ENCODE measurements at regions not wholly inside any gene's neighbourhood (a gene's known extent, or its start where the extent isn't known, plus 50 kb on each side); places are given as distances from the start of the nearest gene placed in this dataset.

GRCh38 chr16:52234626-52235025 is 312.3 kb downstream of the TOX3 start:
- no peak for DNase-seq
- no peak overlapping the region for H3K4me3 Mint-ChIP-seq
- no peaks in the 10 kb centered on the region for H3K9me3 Mint-ChIP-seq
- no peaks in the 10 kb centered on the region for H3K4me1 Mint-ChIP-seq (ENCODE audit: low read depth)
- no peak for ATAC-seq
- no peaks in the 10 kb centered on the region for H3K36me3 Mint-ChIP-seq (ENCODE audit: insufficient read depth)
- no peaks in the 10 kb centered on the region for H3K27me3 Mint-ChIP-seq (ENCODE audit: low read depth)

DNA sequence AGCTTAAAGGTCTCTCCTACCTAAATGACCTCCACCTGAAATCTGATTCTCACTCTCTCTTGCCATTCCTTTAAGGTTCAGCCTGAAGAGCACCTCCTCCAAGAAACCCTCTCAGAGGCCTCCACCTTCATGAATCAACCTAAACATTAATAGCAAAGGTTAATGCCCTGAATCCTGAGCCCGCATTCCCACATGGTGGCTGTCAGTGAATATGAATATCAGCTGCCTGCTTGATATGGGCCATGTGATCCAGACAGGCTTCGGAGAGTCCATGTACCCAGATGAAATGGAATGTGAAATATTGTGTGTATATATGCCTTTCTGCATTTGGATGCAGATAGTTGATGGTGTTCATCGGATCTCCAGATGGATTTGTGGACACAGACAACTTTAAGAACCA is 317.5 kb downstream of the TOX3 start:
- ATAC-seq: no peak
- no peak for DNase-seq
- Mint-ChIP-seq H3K4me3 (no peak overlapping the region), H3K36me3 (ENCODE audit: insufficient read depth) (no peaks in the 10 kb centered on the region), H3K9me3 (peaks cover 4% of the 10 kb centered on the region), H3K4me1 (ENCODE audit: low read depth) (no peaks in the 10 kb centered on the region), H3K27me3 (ENCODE audit: low read depth) (no peaks in the 10 kb centered on the region)

DNA sequence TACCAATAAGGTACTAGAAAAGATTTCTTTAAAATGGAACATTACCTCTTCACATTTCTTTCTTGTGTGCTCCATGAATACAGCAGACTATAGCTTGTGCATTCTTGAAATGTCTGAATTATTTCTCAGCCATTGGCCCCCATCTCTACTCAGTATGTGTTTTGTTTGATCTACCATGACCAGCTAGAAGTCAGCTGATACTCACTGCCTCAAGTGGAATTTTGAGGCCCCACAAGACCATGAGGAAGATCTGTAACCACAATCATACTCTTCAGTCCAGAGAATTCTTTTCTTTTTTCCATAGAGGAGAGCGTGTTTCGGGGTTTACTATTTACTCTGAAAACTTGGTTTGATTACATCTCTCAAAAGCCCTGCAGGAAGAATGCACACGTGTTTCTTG is 319.1 kb downstream of the TOX3 start:
- H3K27me3 Mint-ChIP-seq (ENCODE audit: low read depth): no peaks in the 10 kb centered on the region
- H3K36me3 Mint-ChIP-seq (ENCODE audit: insufficient read depth): no peaks in the 10 kb centered on the region

DNA sequence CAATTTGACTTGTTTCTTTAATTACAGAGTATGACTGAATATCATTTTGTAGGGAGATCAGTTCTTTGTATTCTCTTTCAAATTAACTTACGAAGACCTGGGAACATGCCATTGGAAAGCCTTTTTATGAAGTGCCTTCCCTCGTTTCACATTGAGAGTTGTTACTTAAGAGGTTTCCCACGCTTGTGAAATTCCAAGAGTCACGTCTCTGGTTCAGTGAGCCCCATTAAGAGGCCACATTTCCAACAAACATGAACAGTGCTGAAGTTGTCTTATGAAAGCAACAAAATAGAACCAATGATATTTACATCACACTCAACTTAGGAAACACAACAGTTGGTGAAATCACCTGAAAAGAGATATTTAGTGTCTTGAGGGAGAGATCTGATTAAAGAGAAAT is 334.1 kb downstream of the TOX3 start:
- no peaks in the 10 kb centered on the region for H3K4me1 Mint-ChIP-seq (ENCODE audit: low read depth)
- DNase-seq (no peak), ATAC-seq (no peak)
- peaks cover 10% of the 10 kb centered on the region for H3K9me3 Mint-ChIP-seq
- no peaks in the 10 kb centered on the region for H3K36me3 Mint-ChIP-seq (ENCODE audit: insufficient read depth)
- H3K27me3 Mint-ChIP-seq (ENCODE audit: low read depth): no peaks in the 10 kb centered on the region
- H3K4me3 Mint-ChIP-seq: no peak overlapping the region

More for the DNA sequence above, 319.1 kb downstream of the TOX3 start:
- H3K9me3 Mint-ChIP-seq: peaks cover 4% of the 10 kb centered on the region
- H3K4me1 Mint-ChIP-seq (ENCODE audit: low read depth): no peaks in the 10 kb centered on the region
- H3K4me3 Mint-ChIP-seq: no peak overlapping the region
- no peak for ATAC-seq
- no peak for DNase-seq

DNA sequence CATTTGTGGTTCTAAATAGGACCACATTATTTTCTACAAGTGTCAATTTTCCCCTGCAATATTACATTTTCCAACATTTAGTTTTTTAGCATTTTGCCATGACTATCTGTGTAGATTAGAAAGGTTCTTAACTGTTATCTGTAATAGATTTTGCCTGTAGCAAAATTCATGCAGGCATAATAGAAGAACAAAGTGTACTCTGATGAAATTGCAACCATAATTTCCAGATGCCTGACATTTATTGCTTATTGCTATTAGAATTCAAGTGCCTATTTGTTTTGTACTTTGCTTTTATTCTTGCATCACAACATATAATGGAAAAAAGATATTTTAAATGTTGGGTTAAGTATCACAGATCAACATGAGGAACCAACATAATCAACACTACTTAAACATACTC is 337.7 kb downstream of the TOX3 start:
- no peaks in the 10 kb centered on the region for H3K9me3 Mint-ChIP-seq
- DNase-seq: no peak
- H3K36me3 Mint-ChIP-seq (ENCODE audit: insufficient read depth): no peaks in the 10 kb centered on the region
- no peaks in the 10 kb centered on the region for H3K4me1 Mint-ChIP-seq (ENCODE audit: low read depth)
- no peak overlapping the region for H3K4me3 Mint-ChIP-seq
- ATAC-seq: no peak
- H3K27me3 Mint-ChIP-seq (ENCODE audit: low read depth): no peaks in the 10 kb centered on the region

DNA sequence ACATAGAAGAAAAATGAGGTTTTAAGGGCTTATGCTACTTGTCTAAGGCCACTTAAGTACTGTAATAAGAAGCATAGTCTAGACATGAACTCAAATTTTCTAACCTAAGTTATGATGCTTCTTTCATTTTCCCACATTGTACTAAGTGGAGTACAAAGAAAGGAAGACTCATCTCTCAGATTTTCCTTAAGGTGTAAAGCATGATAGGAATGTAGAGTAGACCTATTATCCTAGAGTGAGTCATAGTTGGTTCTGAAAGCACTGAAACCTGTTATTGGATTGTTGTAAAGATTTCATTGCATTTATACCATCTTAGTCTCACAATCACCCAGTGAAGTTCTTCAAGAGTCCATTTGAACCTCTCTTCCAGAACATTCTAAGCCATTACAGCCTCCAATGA is 343.8 kb downstream of the TOX3 start:
- DNase-seq (no peak), ATAC-seq (no peak)
- Mint-ChIP-seq H3K4me1 (ENCODE audit: low read depth) (no peaks in the 10 kb centered on the region), H3K36me3 (ENCODE audit: insufficient read depth) (no peaks in the 10 kb centered on the region), H3K4me3 (no peak overlapping the region), H3K9me3 (no peaks in the 10 kb centered on the region), H3K27me3 (ENCODE audit: low read depth) (no peaks in the 10 kb centered on the region)

DNA sequence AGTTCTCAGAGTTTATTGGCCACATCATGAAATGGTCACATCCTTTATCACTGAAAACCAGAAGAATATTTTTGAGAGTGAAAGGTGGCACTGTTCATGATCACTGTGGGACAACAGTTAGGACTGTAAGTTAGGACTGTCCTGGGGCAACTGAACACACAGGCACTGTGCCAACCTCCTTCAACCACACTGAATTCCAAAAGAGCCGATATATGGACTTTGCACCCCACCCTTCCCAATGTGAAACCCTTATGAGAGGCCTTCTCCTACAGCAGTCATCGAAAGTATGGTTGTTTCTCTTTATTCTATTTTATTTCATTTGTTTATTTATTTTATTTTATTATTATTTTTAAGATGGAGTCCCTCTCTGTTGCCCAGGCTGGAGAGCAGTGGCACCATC is 353.5 kb downstream of the TOX3 start:
- H3K36me3 Mint-ChIP-seq (ENCODE audit: insufficient read depth): no peaks in the 10 kb centered on the region
- H3K27me3 Mint-ChIP-seq (ENCODE audit: low read depth): no peaks in the 10 kb centered on the region
- no peaks in the 10 kb centered on the region for H3K4me1 Mint-ChIP-seq (ENCODE audit: low read depth)
- H3K4me3 Mint-ChIP-seq: no peak overlapping the region
- ATAC-seq: no peak
- no peak for DNase-seq
- H3K9me3 Mint-ChIP-seq: no peaks in the 10 kb centered on the region

DNA sequence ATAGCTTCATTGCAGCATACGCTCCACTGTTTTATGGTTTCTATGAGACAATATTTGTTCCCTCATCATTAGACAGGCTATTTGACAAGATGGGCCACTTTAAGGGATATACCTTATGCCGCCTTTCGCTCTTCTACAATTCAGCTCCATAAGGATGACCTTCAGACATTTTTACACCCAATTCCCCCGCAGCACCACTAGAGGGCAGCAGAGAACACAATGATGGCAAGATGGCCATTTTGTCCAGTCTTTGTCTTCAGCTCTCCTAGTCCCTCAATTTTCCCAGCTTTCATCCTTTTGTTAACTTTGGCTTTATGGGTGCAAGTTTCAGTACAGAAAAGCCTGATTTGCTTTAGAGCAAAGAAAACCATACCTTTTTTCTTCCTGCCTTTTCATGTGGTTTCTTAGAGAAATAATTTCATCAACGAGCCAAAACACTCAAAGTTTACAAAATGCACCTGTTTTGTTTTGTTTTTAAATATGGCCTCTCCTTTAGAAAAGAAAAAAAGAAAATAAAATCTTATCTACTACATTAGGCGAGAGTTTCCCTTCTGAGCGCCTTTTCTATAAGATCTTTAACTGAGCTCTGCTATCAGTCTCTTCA is 355.3 kb downstream of the TOX3 start:
- Mint-ChIP-seq H3K4me1 (ENCODE audit: low read depth) (no peaks in the 10 kb centered on the region), H3K36me3 (ENCODE audit: insufficient read depth) (no peaks in the 10 kb centered on the region), H3K27me3 (ENCODE audit: low read depth) (no peaks in the 10 kb centered on the region), H3K4me3 (no peak overlapping the region), H3K9me3 (no peaks in the 10 kb centered on the region)
- ATAC-seq: no peak
- DNase-seq: peak; percentile 18

DNA sequence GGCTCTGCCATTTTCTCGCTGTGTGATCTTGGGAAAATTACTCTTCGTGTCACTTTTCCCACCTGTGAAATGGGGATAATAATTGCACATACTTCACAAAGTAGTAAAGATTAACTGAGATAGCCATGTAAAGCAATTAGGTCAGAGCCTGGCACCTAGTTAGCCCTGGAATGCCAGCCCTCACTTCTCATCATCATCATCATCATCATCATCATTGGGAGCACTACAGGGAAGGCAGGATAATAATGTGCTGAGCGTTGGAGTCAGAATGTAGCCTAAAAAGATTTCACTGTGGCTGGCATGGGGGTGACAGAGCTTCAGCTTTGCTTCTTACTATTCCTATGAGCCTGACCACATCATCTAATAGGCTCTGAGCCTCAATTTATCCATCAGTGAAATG is 362.6 kb downstream of the TOX3 start:
- Mint-ChIP-seq H3K27me3 (ENCODE audit: low read depth) (no peaks in the 10 kb centered on the region), H3K9me3 (no peaks in the 10 kb centered on the region), H3K4me1 (ENCODE audit: low read depth) (no peaks in the 10 kb centered on the region), H3K4me3 (no peak overlapping the region), H3K36me3 (ENCODE audit: insufficient read depth) (no peaks in the 10 kb centered on the region)
- ATAC-seq: no peak
- DNase-seq: no peak

DNA sequence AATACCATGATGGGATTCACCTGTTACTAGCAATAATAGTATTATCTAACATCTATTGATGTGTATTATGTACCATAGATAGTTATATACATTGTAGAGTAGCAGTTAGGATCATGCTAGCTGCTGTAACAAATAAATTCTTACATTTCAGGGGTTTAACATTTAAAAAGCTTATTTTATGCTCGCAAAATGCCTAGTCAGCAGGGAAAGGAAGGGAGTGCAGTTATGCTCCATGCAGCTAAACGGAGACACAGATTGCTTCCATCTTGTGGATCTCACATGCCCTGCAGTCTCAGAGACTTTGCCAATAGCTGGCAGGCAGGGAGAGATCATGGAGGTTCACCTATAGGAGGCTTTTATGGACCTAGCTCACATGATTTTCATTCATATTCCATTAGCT is 364.1 kb downstream of the TOX3 start:
- ATAC-seq: no peak
- no peaks in the 10 kb centered on the region for H3K4me1 Mint-ChIP-seq (ENCODE audit: low read depth)
- H3K27me3 Mint-ChIP-seq (ENCODE audit: low read depth): no peaks in the 10 kb centered on the region

DNA sequence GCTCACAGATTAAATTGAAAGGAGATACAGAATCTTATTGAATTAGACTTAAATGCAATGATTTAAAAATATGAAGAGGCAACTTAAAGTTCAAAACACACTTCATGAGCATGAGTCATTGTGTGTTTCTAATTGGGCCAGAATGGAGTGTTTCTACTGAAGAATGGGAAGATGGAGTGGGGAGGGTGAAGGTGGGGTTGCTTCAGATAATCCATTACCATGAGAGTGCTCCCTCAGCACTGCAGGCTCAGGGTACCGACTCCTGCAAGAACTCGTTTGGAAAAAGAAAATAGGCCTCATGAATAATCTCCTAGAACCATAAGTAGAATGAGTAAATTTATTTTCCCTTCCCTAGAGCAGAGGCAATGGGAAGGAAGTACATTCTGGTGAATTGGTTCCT is 372.8 kb downstream of the TOX3 start:
- ATAC-seq (no peak), DNase-seq (no peak)
- Mint-ChIP-seq H3K27me3 (ENCODE audit: low read depth) (no peaks in the 10 kb centered on the region), H3K9me3 (no peaks in the 10 kb centered on the region), H3K4me1 (ENCODE audit: low read depth) (no peaks in the 10 kb centered on the region), H3K4me3 (no peak overlapping the region), H3K36me3 (ENCODE audit: insufficient read depth) (no peaks in the 10 kb centered on the region)

More for the DNA sequence above, 364.1 kb downstream of the TOX3 start:
- no peaks in the 10 kb centered on the region for H3K36me3 Mint-ChIP-seq (ENCODE audit: insufficient read depth)
- DNase-seq: no peak
- H3K4me3 Mint-ChIP-seq: no peak overlapping the region
- H3K9me3 Mint-ChIP-seq: no peaks in the 10 kb centered on the region

DNA sequence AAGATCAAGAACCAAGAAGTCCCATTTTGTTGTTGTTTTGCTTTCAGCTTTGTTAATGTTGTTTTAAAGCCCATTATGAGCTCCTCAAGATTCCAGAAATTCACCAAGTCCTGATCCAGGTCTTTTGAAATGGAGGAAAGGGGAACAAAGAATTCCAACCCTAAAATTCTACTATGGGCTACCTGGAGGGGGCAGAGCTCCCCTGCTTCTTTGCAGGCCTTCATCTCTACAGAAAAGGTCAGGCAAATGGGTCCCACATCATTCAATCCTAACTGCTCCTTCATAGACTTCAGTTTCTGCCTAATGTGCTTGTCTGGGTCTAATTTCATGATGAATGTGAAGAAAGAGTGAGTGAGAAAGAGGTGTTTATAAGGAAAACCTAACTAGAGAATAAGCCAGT is 375.5 kb downstream of the TOX3 start:
- H3K27me3 Mint-ChIP-seq (ENCODE audit: low read depth): no peaks in the 10 kb centered on the region
- no peak overlapping the region for H3K4me3 Mint-ChIP-seq
- no peaks in the 10 kb centered on the region for H3K9me3 Mint-ChIP-seq
- H3K36me3 Mint-ChIP-seq (ENCODE audit: insufficient read depth): no peaks in the 10 kb centered on the region
- H3K4me1 Mint-ChIP-seq (ENCODE audit: low read depth): no peaks in the 10 kb centered on the region
- ATAC-seq (no peak), DNase-seq (no peak)

DNA sequence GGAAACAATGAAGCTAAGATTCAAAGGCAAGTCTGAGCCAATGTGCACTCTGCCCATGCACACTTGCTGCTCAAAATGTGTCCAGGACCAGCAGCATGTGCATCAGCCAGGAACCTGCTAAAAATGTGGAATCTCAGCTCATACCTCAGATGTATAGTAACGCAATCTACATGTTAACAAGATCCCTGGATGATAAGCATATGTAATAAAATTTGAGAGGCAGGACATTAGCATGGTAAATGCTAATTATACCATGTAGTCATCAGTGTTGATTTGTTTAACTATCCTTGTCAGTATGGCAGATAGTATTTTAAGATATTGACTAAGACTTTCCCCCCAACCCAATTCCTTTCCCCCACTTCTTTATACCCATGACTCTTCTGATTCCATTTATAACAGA is 379.6 kb downstream of the TOX3 start:
- H3K27me3 Mint-ChIP-seq (ENCODE audit: low read depth): no peaks in the 10 kb centered on the region
- H3K4me1 Mint-ChIP-seq (ENCODE audit: low read depth): no peaks in the 10 kb centered on the region
- no peak overlapping the region for H3K4me3 Mint-ChIP-seq
- ATAC-seq: no peak
- H3K9me3 Mint-ChIP-seq: peaks cover 3% of the 10 kb centered on the region
- H3K36me3 Mint-ChIP-seq (ENCODE audit: insufficient read depth): no peaks in the 10 kb centered on the region
- no peak for DNase-seq

GRCh38 chr16:52165961-52166360 is 381.0 kb downstream of the TOX3 start:
- Mint-ChIP-seq H3K4me1 (ENCODE audit: low read depth) (no peaks in the 10 kb centered on the region), H3K27me3 (ENCODE audit: low read depth) (no peaks in the 10 kb centered on the region), H3K4me3 (no peak overlapping the region), H3K9me3 (peaks cover 3% of the 10 kb centered on the region), H3K36me3 (ENCODE audit: insufficient read depth) (no peaks in the 10 kb centered on the region)
- ATAC-seq (no peak), DNase-seq (no peak)

- no peaks in the 10 kb centered on the region for H3K27me3 Mint-ChIP-seq (ENCODE audit: low read depth)
- no peaks in the 10 kb centered on the region for H3K36me3 Mint-ChIP-seq (ENCODE audit: insufficient read depth)
- H3K4me3 Mint-ChIP-seq: no peak overlapping the region
- no peak for ATAC-seq
- no peaks in the 10 kb centered on the region for H3K9me3 Mint-ChIP-seq
- H3K4me1 Mint-ChIP-seq (ENCODE audit: low read depth): no peaks in the 10 kb centered on the region
- DNase-seq: no peak
Observed at GRCh38 chr16:52149003-52149402, 397.9 kb downstream of the TOX3 start.

GRCh38 chr16:52141871-52142270 is 405.1 kb downstream of the TOX3 start:
- no peak for ATAC-seq
- H3K36me3 Mint-ChIP-seq (ENCODE audit: insufficient read depth): no peaks in the 10 kb centered on the region
- DNase-seq: no peak
- H3K9me3 Mint-ChIP-seq: peaks cover 4% of the 10 kb centered on the region
- no peak overlapping the region for H3K4me3 Mint-ChIP-seq
- no peaks in the 10 kb centered on the region for H3K27me3 Mint-ChIP-seq (ENCODE audit: low read depth)
- H3K4me1 Mint-ChIP-seq (ENCODE audit: low read depth): no peaks in the 10 kb centered on the region

Data from activated T-cell treated with anti-CD3 and anti-CD28 coated beads, Interleukin-2, amount 50 U/mL, for 4 hours (primary cell).